ENCODE measurements at regions not wholly inside any gene's neighbourhood (a gene's known extent, or its start where the extent isn't known, plus 50 kb on each side); places are given as distances from the start of the nearest gene placed in this dataset.

GRCh38 chr3:144583871-144584270, 612.2 kb downstream of the DIPK2A start:
- no peak for DNase-seq
- Mint-ChIP-seq H3K36me3 (ENCODE audit: insufficient read depth, unreplicated experiment) (no peaks in the 10 kb centered on the region), H3K27me3 (ENCODE audit: unreplicated experiment) (no peaks in the 10 kb centered on the region), H3K4me1 (ENCODE audit: low read depth, unreplicated experiment) (no peaks in the 10 kb centered on the region), H3K27ac (ENCODE audit: unreplicated experiment) (no peak overlapping the region), H3K9me3 (ENCODE audit: low read depth, unreplicated experiment) (peaks cover 4% of the 10 kb centered on the region), H3K4me3 (ENCODE audit: low read depth, unreplicated experiment) (no peak overlapping the region)
- CTCF ChIA-PET, result no interaction called here
- intact Hi-C loops (cut with micrococcal nuclease; ENCODE audit: unreplicated experiment), result no loop called here
- no peak for TF ChIP-seq CTCF (IDR thresholded peaks at IDR 0.05; ENCODE audit: unreplicated experiment)
- BruUV-seq (replicated peaks), result no TSS peak

- CTCF ChIA-PET, result no interaction called here
- Mint-ChIP-seq H3K9me3 (ENCODE audit: low read depth, unreplicated experiment) (peaks cover 4% of the 10 kb centered on the region), H3K27me3 (ENCODE audit: unreplicated experiment) (no peaks in the 10 kb centered on the region), H3K4me1 (ENCODE audit: low read depth, unreplicated experiment) (no peaks in the 10 kb centered on the region), H3K27ac (ENCODE audit: unreplicated experiment) (no peak overlapping the region), H3K4me3 (ENCODE audit: low read depth, unreplicated experiment) (no peak overlapping the region), H3K36me3 (ENCODE audit: insufficient read depth, unreplicated experiment) (no peaks in the 10 kb centered on the region)
- intact Hi-C loops (cut with micrococcal nuclease; ENCODE audit: unreplicated experiment), result no loop called here
- no TSS peak for BruUV-seq (replicated peaks)
- TF ChIP-seq CTCF (IDR thresholded peaks at IDR 0.05; ENCODE audit: unreplicated experiment), result no peak
- no peak for DNase-seq
Measured at GRCh38 chr3:144585408-144585807, 613.8 kb downstream of the DIPK2A start.

- intact Hi-C loops (cut with micrococcal nuclease; ENCODE audit: unreplicated experiment), result no loop called here
- BruUV-seq (replicated peaks), result no TSS peak
Measured at GRCh38 chr3:144585953-144586352, 614.3 kb downstream of the DIPK2A start.

DNA sequence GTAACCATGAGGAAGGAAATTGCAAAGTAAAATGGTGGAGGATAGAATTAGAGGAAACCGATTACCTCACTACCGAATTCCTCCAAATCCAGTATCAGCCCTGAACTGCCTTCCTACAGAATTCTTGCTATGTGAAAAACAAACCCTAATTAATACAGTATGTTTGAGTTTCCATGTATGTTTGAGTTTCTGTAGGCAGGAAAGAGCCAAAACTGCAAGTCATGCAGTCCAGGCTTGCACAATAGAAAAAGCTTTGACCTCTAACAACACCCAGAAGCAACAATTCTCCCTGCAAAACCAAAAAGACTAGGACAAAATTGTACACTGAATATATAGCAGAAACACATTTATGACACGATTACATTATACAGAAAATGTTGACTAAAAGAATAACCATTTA, 614.8 kb downstream of the DIPK2A start:
- no peak overlapping the region for H3K27ac Mint-ChIP-seq (ENCODE audit: unreplicated experiment)
- H3K4me3 Mint-ChIP-seq (ENCODE audit: low read depth, unreplicated experiment), result no peak overlapping the region
- CTCF ChIA-PET, result no interaction called here
- no TSS peak for BruUV-seq (replicated peaks)
- no peaks in the 10 kb centered on the region for H3K4me1 Mint-ChIP-seq (ENCODE audit: low read depth, unreplicated experiment)
- H3K27me3 Mint-ChIP-seq (ENCODE audit: unreplicated experiment), result no peaks in the 10 kb centered on the region
- TF ChIP-seq CTCF (IDR thresholded peaks at IDR 0.05; ENCODE audit: unreplicated experiment), result no peak
- intact Hi-C loops (cut with micrococcal nuclease; ENCODE audit: unreplicated experiment), result no loop called here
- no peaks in the 10 kb centered on the region for H3K36me3 Mint-ChIP-seq (ENCODE audit: insufficient read depth, unreplicated experiment)
- H3K9me3 Mint-ChIP-seq (ENCODE audit: low read depth, unreplicated experiment), result peaks cover 4% of the 10 kb centered on the region
- no peak for DNase-seq

More at GRCh38 chr3:144585953-144586352, 614.3 kb downstream of the DIPK2A start:
- DNase-seq, result no peak
- TF ChIP-seq CTCF (IDR thresholded peaks at IDR 0.05; ENCODE audit: unreplicated experiment), result no peak
- peaks cover 4% of the 10 kb centered on the region for H3K9me3 Mint-ChIP-seq (ENCODE audit: low read depth, unreplicated experiment)
- H3K4me3 Mint-ChIP-seq (ENCODE audit: low read depth, unreplicated experiment), result no peak overlapping the region
- H3K27me3 Mint-ChIP-seq (ENCODE audit: unreplicated experiment), result no peaks in the 10 kb centered on the region
- no peaks in the 10 kb centered on the region for H3K4me1 Mint-ChIP-seq (ENCODE audit: low read depth, unreplicated experiment)
- CTCF ChIA-PET, result no interaction called here
- no peak overlapping the region for H3K27ac Mint-ChIP-seq (ENCODE audit: unreplicated experiment)
- H3K36me3 Mint-ChIP-seq (ENCODE audit: insufficient read depth, unreplicated experiment), result no peaks in the 10 kb centered on the region

GRCh38 chr3:144590854-144591253, 619.2 kb downstream of the DIPK2A start:
- peaks cover 5% of the 10 kb centered on the region for H3K9me3 Mint-ChIP-seq (ENCODE audit: low read depth, unreplicated experiment)

More at GRCh38 chr3:144590854-144591253, 619.2 kb downstream of the DIPK2A start:
- Mint-ChIP-seq H3K4me1 (ENCODE audit: low read depth, unreplicated experiment) (no peaks in the 10 kb centered on the region), H3K36me3 (ENCODE audit: insufficient read depth, unreplicated experiment) (no peaks in the 10 kb centered on the region), H3K4me3 (ENCODE audit: low read depth, unreplicated experiment) (no peak overlapping the region), H3K27me3 (ENCODE audit: unreplicated experiment) (no peaks in the 10 kb centered on the region), H3K27ac (ENCODE audit: unreplicated experiment) (no peak overlapping the region)
- TF ChIP-seq CTCF (IDR thresholded peaks at IDR 0.05; ENCODE audit: unreplicated experiment), result no peak
- intact Hi-C loops (cut with micrococcal nuclease; ENCODE audit: unreplicated experiment), result no loop called here
- no peak for DNase-seq
- CTCF ChIA-PET, result no interaction called here
- no TSS peak for BruUV-seq (replicated peaks)

All from Calu3 (cell line).